Ishikawa (cell line): ENCODE measurements at regions not wholly inside any gene's neighbourhood (a gene's known extent, or its start where the extent isn't known, plus 50 kb on each side); places are given as distances from the start of the nearest gene placed in this dataset.
A peak's percentile ranks its signal among the peaks of the same experiment; 100 is the strongest.

ENCODE experiments used
- CEBPB ChIP-seq: IDR thresholded peaks from 2 replicates; pipeline ENCODE4 v1.6.1; 2012
- CREB1 ChIP-seq: IDR thresholded peaks from 2 replicates; pipeline ENCODE4 v1.6.1; 2012; ENCODE audit warnings: low read depth
- EGR1 ChIP-seq: IDR thresholded peaks from 2 replicates; pipeline ENCODE4 v1.6.1; 2012
- EP300 ChIP-seq: IDR thresholded peaks from 2 replicates; pipeline ENCODE4 v1.6.1; 2012; ENCODE audit warnings: borderline replicate concordance
- FOXM1 ChIP-seq: IDR thresholded peaks from 2 replicates; pipeline ENCODE4 v1.6.1; 2012; ENCODE audit warnings: low read depth, borderline replicate concordance
- NFIC ChIP-seq: IDR thresholded peaks from 2 replicates; pipeline ENCODE4 v1.6.1; 2012
- RAD21 ChIP-seq: IDR thresholded peaks from 2 replicates; pipeline ENCODE4 v1.6.1; 2012; ENCODE audit warnings: low read depth
- TAF1 ChIP-seq: IDR thresholded peaks from 2 replicates; pipeline ENCODE4 v1.6.1; 2012; ENCODE audit warnings: low read depth, mild to moderate bottlenecking
- TCF12 ChIP-seq: IDR thresholded peaks from 2 replicates; pipeline ENCODE4 v1.6.1; 2012; ENCODE audit warnings: low read depth
- TEAD4 ChIP-seq: IDR thresholded peaks from 2 replicates; pipeline ENCODE4 v1.6.1; 2012
- YY1 ChIP-seq: IDR thresholded peaks from 2 replicates; pipeline ENCODE4 v1.6.1; 2012; ENCODE audit warnings: low read depth
- ZBTB7A ChIP-seq: IDR thresholded peaks from 2 replicates; pipeline ENCODE4 v1.6.1; 2012; ENCODE audit warnings: low read depth
- TF ChIP-seq, protein P1 (sequence below): IDR thresholded peaks from 2 replicates; pipeline ENCODE4 v1.6.1; 2012; ENCODE audit warnings: low read depth, mild to moderate bottlenecking
- TF ChIP-seq, protein P2 (sequence below): IDR thresholded peaks from 2 replicates; pipeline ENCODE4 v1.6.1; 2012
- TF ChIP-seq, protein P3 (sequence below): IDR thresholded peaks from 2 replicates; pipeline ENCODE4 v1.6.1; 2012

DNA sequence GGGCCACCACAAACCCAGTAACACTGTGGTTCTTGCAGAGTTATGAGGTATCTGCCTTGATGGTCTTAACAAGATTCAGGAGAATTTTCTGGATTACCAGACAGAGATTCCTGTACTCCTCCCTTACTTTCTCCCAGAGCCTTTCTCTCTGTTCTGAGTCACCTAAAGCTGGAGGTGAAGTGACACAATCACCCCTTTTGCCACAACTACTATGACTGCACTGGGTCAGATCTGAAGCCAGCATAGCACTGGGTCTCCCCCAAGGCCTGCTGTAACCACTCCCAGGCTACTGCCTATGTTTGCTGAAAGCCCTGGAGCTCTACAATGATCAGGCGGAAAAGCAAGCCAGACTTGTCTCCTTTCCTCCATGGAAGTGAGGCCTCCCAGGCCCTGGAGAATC lies 156.7 kb upstream of the NEGR1 start:
- TF ChIP-seq FOXM1 (no peak), TCF12 (no peak), CREB1 (no peak), EGR1 (no peak), ZBTB7A (no peak), CEBPB (no peak), RAD21 (no peak), TAF1 (no peak), NFIC (no peak), EP300 (no peak), YY1 (no peak), TEAD4 (no peak)
- TF ChIP-seq, protein P1, sequence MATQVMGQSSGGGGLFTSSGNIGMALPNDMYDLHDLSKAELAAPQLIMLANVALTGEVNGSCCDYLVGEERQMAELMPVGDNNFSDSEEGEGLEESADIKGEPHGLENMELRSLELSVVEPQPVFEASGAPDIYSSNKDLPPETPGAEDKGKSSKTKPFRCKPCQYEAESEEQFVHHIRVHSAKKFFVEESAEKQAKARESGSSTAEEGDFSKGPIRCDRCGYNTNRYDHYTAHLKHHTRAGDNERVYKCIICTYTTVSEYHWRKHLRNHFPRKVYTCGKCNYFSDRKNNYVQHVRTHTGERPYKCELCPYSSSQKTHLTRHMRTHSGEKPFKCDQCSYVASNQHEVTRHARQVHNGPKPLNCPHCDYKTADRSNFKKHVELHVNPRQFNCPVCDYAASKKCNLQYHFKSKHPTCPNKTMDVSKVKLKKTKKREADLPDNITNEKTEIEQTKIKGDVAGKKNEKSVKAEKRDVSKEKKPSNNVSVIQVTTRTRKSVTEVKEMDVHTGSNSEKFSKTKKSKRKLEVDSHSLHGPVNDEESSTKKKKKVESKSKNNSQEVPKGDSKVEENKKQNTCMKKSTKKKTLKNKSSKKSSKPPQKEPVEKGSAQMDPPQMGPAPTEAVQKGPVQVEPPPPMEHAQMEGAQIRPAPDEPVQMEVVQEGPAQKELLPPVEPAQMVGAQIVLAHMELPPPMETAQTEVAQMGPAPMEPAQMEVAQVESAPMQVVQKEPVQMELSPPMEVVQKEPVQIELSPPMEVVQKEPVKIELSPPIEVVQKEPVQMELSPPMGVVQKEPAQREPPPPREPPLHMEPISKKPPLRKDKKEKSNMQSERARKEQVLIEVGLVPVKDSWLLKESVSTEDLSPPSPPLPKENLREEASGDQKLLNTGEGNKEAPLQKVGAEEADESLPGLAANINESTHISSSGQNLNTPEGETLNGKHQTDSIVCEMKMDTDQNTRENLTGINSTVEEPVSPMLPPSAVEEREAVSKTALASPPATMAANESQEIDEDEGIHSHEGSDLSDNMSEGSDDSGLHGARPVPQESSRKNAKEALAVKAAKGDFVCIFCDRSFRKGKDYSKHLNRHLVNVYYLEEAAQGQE, result no peak
- TF ChIP-seq, protein P2, sequence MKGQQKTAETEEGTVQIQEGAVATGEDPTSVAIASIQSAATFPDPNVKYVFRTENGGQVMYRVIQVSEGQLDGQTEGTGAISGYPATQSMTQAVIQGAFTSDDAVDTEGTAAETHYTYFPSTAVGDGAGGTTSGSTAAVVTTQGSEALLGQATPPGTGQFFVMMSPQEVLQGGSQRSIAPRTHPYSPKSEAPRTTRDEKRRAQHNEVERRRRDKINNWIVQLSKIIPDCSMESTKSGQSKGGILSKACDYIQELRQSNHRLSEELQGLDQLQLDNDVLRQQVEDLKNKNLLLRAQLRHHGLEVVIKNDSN, result no peak
- TF ChIP-seq, protein P3, sequence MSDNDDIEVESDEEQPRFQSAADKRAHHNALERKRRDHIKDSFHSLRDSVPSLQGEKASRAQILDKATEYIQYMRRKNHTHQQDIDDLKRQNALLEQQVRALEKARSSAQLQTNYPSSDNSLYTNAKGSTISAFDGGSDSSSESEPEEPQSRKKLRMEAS, result no peak

DNA sequence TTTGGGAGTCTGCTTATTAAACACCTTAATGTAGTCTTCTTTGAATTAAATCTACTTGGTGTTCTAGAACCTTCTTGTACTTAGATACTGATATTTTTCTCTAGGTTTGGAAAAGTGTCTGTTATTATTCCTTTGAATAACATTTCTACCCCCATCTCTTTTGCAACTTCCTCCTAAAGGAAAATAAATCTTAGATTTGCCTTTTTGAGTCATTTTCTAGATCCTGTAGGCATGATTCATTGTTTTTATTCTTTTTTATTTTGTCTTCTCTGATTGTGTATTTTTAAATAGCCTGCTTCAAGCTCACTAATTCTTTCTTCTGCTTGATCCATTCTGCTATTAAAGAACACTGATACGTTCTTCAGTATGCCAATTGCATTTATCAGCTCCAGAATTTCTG lies 155.9 kb upstream of the NEGR1 start:
- TF ChIP-seq FOXM1, result no peak
- TF ChIP-seq, protein P2, result no peak
- no peak for TF ChIP-seq CREB1
- no peak for TF ChIP-seq YY1
- TF ChIP-seq TCF12, result no peak
- TF ChIP-seq CEBPB, result no peak
- no peak for TF ChIP-seq ZBTB7A
- no peak for TF ChIP-seq TEAD4
- no peak for TF ChIP-seq NFIC

- TF ChIP-seq TCF12, result peak; percentile 69
- TF ChIP-seq TEAD4, result peak; percentile 43; the same call in 1 of the 2 replicates
- peak; percentile 36; the same call in 1 of the 2 replicates for TF ChIP-seq EP300
- no peak; the same call in 1 of the 2 replicates for TF ChIP-seq NFIC
- TF ChIP-seq, protein P1, result no peak
Observed at GRCh38 chr1:72435025-72435424, 152.7 kb upstream of the NEGR1 start.

- no peak for TF ChIP-seq YY1
- TF ChIP-seq FOXM1, result no peak
- TF ChIP-seq, protein P2, result no peak
- no peak for TF ChIP-seq ZBTB7A
- TF ChIP-seq, protein P3, result no peak
- no peak for TF ChIP-seq TAF1
- TF ChIP-seq, protein P1, result no peak
- no peak for TF ChIP-seq EGR1
Observed at GRCh38 chr1:72434070-72434469, 151.7 kb upstream of the NEGR1 start.

GRCh38 chr1:72433591-72433990 lies 151.3 kb upstream of the NEGR1 start:
- TF ChIP-seq, protein P1, result no peak
- TF ChIP-seq FOXM1 (no peak), ZBTB7A (no peak)
- TF ChIP-seq, protein P3, result no peak
